GM18858 (cell line): ENCODE measurements at regions not wholly inside any gene's neighbourhood (a gene's known extent, or its start where the extent isn't known, plus 50 kb on each side); places are given as distances from the start of the nearest gene placed in this dataset.
"Not testable (repeated sequence)": the region's sequence is repeated elsewhere in the genome, so short reads cannot be mapped to it uniquely, and the experiment has no call there.

ENCODE experiments used
- ATAC-seq: cut with Tn5 transposase; IDR thresholded peaks from one replicate; pipeline ENCODE4 v1.9.1; 2021; ENCODE audit not compliant: unreplicated experiment

DNA sequence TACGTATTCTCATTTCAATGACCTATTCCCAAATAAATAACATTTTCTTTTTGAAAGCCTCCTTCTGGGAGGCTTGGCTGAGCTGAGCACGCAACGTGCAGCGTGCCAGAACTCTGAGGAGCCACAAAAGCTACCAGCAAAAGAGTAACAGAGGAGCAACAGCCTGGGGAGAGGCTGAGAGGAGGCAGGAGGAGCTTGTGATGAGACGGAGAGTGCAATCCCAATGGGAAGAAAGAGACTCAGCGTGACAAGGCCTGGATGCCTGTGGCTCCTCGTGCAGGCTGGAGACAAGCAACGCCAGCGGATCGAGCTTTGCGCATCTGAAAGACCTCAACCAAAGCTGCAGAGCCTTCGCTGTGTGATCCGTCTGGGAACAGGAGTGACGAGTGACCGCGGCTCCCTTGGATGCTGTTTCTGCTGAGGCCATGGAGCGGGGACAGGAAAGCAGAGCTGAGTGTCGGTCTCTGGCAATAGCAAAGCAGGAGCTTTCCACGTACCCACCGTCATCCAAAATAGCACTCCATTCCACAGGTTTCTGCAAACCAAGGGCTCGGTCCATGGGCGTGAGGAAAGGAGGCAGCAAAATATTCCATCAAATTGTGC is 171.7 kb upstream of the PFKP start:
- no peak for ATAC-seq

DNA sequence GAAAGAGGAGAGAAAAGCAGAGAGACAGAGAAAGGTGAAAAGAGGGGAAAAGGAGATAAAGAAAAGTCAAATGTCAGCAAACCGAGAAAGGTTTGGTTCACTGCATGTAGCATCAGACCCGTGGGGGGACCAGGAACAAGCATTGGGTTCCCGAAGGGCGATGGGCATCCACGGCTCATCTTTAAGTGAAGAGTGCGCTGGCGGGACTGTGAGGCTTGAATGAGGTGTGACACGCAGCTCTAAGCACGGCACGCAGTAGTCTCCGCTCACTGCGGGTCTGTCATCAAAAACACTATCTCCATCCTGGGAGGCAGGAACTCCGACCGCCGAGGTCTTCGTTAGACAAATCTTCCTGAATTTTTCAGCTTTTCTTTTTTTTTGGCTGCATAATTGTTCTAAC is 173.4 kb upstream of the PFKP start:
- no peak for ATAC-seq

DNA sequence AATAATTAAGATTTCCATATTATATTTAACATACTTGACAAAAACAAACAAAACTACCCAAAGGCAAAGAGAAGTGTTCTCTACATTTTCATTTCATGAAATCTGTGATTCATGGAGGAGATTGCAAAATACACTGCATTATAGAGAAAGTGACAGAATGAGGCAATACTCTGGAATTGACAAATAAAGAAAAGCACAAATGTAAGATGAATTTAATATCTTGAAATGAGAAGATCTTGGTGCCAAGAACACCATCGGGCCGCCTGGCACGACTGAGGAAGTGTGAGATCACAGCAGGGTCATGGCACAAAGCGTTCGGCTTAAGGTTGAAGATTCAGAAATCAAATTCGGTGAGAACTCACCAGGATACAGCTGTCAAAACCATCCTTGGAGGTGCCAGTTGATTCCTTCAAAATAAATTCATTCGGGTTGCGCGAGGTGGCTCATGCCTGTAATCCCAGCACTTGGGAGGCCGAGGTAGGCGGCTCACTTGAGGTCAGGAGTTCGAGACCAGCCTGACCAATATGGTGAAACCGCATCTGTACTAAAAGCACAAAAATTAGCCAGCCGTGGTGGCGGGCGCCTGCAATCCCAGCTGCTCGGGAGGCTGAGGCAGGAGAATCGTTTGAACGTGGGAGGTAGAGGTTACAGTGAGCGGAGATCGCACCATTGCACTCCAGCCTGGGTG is 174.0 kb upstream of the PFKP start:
- ATAC-seq = no peak

DNA sequence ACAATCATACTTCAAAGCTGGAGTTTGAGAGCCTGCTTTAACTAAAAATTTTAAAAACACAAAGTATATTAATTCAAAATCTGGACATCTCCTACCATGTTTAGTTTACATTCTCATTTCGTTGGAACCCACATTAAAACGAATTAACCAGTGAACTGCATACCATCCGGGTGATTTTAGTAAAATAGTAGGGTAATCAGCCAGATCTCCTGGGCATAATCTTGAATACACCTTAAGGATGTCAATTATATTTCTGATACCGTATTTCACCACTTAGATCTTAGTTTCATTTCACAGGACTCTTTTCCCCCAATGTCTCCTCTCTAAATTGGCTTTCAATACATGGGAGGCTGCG is 175.6 kb upstream of the PFKP start:
- no peak for ATAC-seq

DNA sequence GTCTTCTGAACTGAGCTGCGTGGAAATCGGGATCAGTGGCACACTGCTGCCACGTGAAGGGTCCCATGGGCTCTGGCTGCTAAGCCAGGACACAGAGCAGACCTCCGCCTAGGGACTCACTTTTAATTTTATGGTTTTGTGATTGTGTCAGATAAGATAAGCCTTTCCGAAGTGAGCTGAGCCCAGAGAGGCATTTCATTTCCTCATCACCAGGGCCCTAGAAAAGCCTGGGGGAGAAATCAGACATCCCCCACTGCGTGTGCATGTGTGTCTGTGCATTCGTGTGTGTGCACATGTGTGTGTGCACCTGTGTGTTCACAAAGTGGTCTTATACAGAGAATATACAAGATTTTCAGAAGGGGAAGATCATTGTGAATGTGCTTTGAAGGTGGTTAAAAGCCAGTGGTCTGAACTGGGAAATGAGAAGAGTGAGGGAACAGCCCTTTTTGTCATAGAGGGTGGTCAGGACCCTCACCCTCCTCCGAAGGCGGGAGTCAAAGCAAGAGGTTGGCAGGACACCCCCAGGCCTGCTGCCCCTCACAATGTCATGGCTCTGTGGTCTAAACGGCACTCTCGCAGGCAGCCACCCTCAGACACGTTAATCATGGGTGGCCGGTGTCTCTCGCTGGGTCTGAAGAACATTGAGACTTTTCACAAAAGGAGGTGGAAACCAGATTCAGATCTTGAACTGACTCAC is 176.1 kb upstream of the PFKP start:
- no peak for ATAC-seq

DNA sequence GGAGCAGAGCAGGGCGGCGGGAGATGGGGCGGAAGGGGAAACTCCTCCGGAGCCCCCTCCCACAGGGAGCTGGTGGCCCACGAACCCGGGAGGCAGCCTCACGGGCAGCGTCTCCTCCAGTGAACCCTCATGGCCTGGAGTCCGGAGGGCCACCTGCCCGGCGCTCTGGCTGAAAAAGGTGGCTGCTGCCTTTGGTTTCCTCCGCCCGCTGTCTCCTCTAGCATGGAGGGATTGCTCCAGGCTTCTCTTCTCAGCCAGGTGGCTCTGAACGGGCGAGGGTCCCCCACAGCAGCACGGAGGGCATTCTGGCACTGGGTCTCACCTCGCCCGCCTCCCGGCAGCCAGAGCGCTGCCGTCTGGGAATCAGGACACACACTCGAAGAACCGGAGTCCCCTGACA is 177.3 kb upstream of the PFKP start:
- no peak for ATAC-seq

DNA sequence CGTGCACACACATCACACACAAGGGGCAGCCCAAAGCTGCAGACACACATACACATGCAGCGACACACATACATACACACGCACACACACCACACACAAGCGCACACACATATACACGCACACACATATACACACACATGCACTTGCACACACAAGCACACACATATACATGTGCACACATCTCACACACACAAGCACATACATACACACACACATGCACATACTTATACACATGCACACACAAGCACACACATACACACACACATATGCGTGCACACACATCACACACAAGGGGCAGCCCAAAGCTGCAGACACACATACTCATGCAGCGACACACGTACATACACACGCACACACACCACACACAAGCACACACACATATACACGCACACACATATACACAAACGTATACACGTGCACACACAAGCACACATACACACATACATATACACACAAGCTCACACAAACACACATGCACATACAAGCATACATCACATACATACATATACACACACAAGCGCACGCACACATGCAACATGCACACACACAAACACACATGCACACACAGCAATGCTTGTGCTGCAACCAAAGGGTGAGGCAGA is 178.8 kb upstream of the PFKP start:
- ATAC-seq = no peak

DNA sequence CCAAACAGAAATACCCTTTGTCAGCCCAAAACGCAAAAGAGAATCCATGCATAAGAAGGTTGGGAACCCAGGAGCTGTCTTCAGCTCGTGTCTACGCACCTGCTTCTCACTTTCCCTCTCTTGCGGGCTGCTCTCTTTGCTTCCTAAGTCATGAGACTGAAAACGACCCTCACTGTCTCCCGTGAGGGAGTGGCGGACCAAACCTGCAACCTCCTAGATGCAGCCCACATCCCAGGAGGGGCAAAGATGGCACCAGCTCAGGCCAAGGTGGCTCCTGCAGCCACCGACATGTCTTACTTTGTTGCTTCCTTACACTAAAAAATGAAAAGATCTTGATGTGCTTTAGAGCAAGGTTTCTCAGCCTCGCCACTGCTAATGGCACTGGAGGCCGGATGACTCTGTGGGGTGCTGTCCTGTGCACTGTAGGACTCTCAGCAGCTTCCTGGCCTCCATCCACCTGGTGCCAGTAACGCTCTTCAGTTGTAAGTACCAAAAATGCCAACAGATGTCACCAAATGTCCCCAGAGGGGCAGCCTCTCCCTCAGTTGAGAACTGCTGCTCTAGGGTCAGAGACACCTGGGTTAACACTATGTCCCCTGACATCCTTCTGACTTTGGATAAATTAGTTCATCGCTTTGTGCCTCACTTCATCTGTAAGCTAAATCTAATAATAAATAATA is 179.8 kb upstream of the PFKP start:
- ATAC-seq = no peak

DNA sequence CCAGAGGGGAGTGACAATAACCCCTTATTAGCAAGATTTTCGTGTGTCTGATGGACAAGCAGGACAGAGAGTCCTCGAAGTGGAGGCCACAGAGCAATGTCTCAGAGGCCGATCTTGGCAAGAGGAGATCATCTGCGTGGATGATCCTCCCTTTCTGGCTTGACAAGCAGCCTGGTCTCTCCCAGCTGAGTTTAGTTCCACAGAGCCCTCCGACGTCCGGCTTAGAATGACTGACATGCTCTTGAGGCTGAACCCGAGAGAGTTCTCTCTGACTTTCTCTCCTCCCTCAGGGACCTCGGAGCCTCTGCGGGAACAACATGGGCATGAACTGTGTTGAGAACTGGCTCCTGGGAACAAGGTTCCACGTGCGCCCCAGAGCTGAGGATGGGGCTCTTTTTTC is 180.7 kb upstream of the PFKP start:
- ATAC-seq = no peak

DNA sequence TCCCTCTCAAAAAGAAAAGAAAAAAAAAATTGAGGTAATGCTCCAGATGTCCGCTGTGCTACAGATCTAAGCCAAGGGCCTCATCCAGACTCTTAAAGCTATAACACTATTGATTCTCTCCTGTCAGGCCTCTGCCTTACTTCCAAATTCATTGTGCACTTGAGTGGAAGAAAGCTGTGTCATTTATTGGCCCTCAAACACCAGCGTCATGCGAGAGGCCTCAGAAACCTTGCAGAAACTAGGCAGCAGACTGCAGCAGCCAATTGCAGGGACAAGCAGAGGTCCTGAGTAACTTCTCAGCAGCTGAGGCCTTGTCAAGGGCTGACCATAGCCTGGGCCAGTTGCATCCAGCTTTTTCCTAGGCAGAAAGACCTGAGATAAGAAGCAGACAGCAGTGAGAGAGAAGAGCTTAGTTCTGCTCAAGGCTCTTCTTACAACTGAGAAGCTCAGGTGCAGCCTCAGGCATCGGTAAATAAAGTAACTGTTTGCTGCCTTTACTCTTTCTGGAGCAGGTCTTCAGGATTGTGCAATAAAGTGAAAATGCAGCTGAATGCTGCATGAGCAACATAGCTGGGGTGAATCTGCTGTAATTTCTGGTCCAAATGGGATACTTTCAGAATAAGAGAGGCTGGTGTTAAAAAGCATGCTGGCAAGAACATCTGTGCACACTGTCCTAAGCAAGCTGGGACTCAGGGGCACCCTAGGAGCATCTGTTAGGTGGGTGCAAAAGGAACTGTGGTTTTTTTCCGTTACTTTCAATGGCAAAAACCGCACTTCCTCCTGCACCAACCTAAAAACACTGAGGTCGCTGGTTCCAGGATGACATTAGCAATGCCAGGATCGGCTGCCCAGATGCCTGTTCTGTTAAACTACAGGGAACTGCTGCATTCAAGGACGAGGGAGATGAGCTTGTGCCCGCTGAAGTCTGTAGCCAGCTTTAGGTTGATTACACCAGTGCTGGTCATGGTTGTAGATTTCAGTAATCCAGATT is 181.8 kb upstream of the PFKP start:
- no peak for ATAC-seq

DNA sequence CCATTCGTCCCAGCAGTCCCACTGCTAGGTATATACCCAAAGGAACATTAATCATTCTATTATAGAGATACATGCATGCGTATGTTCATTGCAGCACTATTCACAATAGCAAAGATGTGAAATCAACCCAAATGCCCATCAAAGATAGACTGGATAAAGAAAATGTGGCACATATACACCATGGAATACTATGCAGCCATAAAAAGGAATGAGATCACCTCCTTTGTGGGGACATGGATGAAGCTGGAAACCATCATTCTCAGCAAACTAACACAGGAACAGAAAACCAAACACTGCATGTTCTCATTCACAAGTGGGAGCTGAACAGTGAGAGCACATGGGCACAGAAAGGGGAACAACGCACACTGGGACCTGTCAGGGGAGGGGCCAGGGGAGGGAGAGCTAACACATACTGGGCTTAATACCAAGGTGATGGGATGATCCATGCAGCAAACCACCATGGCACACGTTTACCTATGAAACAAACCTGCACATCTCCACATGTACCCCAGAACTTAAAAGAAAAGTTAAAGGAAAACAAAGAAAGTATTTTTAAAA is 183.3 kb upstream of the PFKP start:
- not testable (repeated sequence) for ATAC-seq

DNA sequence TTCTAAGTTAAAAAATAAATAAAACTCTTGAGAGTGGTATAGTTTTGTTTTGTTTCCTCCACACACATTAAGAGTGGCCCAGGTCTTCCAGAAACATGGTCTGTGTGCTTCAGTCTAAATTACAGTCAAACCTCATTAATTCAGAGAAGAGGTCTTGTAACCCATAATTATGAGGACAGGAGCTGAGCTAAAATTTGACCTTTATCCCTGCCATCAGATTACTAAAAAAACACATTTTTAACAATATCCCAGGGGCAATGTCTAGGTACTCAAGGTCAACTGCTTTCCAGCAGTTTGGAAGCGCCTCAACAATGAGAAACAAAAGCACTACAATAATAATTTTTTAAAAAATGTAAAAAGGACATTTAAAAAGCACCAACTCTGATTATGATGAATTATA is 184.1 kb upstream of the PFKP start:
- no peak for ATAC-seq

DNA sequence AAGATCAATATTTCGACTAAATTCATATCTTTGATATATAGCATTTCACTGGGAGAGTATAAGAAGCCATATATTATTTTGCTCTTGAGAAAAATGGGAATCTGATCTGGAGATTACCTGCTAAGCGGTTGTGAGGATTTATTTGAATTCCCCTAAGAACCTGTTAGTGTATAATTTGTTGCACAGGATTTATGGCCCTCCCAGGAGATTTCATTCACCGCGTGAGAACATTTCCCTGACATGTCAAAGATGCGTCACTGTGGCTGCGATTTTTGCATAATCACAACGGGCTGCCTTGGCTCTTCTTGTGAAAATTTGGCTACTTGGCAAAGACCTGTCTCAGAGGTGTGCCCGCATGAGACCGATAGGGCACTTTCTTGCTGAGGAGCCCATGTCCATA is 184.7 kb upstream of the PFKP start:
- no peak for ATAC-seq

DNA sequence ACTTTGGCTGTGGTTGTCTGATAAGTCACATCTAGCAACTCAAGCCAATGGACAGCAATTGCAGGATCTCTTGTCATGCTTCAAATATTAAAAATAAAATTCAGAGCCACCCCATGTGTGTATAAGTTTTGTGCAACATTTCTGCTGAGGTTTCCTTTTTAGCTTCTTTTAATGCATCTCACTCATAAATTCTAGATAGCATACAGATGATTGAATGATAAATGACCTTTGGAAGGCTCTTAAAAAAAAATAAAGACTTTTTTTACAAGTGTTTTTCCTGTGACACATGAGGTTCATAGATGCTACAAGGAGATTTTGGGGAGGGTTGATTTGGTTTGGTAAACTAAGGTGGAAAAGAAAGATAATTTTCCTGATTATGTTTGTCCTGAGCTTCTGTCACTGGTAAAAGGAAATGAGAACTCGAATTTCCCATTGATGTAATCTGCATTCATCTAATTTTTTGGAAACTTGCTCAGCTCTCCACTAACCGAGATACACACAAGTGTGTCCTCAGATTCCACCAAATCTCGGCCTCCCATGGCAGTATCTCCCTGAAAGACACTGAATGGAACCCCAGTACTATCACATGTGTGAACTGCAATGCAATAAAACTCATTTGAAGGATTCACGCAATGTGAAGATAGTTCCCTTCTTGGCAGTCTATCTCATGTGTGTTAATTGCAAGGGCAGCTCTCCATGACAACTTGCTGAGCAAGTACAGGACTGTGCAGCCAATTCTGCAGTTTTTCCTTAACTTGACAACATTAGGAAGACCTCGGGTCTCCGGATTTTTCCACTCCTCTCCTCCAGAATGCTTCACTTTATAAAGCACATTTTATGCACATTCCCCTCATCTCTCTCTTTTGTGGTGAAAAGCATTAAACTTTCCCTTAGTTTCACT is 185.4 kb upstream of the PFKP start:
- no peak for ATAC-seq

DNA sequence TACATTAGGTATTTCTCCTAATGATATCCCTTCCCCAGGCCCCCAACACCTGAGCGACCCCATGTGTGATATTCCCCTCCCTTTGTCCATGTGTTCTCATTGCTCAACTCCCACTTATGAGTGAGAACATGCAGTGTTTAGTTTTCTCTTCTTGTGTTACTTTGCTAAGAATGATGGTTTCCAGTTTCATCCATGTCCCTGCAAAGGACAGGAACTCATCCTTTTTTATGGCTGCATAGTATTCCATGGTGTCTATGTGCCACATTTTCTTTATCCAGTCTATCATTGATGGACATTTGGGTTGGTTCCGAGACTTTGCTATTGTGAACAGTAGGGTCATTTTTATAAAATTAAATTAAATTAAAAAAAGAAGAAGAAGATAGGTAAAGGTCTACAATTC is 187.3 kb upstream of the PFKP start:
- ATAC-seq = not testable (repeated sequence)

DNA sequence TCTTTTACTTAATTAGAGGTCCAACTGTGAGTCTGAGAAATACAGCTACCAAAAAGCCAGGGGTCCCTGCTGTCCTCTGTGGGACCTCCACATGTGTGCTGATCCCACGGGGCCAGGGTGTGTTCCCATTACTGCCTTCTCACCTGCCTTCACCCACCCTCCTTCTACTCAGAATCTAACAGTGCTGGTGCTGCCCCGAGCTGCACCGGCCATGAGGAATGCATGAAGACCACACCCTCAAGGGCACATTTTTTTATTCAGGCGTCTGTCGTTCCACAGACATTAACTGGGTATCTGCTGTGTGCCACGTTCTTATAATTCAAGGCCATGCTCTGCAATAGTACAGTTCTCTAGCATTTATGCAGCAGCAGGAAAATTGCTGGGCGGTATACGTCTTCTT is 188.5 kb upstream of the PFKP start:
- no peak for ATAC-seq

DNA sequence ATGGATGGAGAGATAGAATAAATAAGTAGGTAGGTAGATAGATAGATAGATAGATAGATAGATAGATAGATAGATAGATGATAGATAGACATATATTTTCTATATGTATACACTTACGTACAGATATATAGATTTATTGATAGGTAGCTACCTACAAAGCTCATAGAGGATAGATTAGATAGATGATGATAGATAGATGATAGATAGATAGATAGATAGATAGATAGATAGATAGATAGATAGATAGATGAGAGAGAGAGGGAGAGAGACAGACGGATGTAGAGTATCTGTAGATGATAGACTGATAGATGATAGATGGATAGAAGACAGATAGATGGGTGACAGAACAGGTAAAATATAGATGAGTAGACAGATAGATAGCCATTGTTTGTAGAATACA is 191.3 kb upstream of the PFKP start:
- ATAC-seq = no peak

DNA sequence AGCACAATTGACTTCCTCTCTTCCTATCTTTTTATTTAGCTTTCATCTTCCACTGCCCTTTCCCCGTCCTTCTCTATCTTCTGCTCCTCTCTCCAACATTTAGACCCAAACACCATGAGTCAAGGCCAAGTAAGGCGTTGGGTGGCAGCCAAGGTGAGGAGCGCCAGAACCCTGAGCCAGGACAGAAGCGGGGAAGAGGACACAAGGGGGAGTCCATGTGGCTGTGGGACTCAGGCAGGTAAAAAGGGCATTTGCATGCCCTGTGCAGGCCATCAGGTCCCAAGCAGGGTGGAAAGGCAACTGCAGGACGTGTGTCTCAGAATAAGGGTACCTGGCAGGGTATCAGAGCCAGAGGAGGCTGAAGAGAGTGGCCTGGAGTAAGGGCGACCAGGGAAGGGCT is 192.4 kb upstream of the PFKP start:
- ATAC-seq = no peak

DNA sequence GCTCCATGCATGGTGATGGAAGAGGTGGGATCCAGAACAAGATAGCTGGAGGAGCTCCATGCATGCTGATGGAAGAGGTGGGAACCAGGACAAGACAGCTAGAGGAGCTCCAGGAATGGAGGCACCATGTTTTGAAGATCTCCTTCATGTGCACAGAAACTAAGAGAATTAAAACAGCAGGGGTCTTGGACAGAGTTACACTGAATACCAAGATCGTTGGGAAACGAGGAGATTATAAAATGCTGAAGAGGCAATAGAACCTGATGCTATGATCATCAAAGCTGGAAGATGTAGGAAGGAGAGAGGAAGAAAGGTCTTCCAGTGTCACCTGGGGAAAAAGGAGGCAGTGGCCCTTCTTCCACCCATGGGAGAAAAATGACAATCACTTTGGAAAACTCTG is 193.6 kb upstream of the PFKP start:
- ATAC-seq = no peak
